GM19468 (cell line): ENCODE measurements at regions not wholly inside any gene's neighbourhood (a gene's known extent, or its start where the extent isn't known, plus 50 kb on each side); places are given as distances from the start of the nearest gene placed in this dataset.
"Not testable (repeated sequence)": the region's sequence is repeated elsewhere in the genome, so short reads cannot be mapped to it uniquely, and the experiment has no call there.

Experiments used
- ATAC-seq: cut with Tn5 transposase; IDR thresholded peaks from one replicate; pipeline ENCODE4 v1.9.1; 2021; ENCODE audit warnings: mild to moderate bottlenecking, moderate library complexity, moderate number of reproducible peaks; ENCODE audit not compliant: unreplicated experiment; ENCODE audit errors: extremely low read depth

- ATAC-seq: no peak
These were observed 174.3 kb downstream of the TFAP2B start for GRCh38 chr6:50992704-50993625.

GRCh38 chr6:50993941-50994720 is 175.5 kb downstream of the TFAP2B start:
- no peak for ATAC-seq

- no peak for ATAC-seq
These were observed 176.4 kb downstream of the TFAP2B start for GRCh38 chr6:50995036-50995435.

GRCh38 chr6:50998905-50999304 is 180.2 kb downstream of the TFAP2B start:
- no peak for ATAC-seq

GRCh38 chr6:51001399-51001798 is 182.7 kb downstream of the TFAP2B start:
- no peak for ATAC-seq

GRCh38 chr6:51004380-51004779 is 185.7 kb downstream of the TFAP2B start:
- no peak for ATAC-seq

GRCh38 chr6:51005779-51006178 is 187.1 kb downstream of the TFAP2B start:
- no peak for ATAC-seq

GRCh38 chr6:51007237-51007636 is 188.6 kb downstream of the TFAP2B start:
- no peak for ATAC-seq

GRCh38 chr6:51008693-51009092 is 190.0 kb downstream of the TFAP2B start:
- ATAC-seq: not testable (repeated sequence)

GRCh38 chr6:51013376-51013775 is 194.7 kb downstream of the TFAP2B start:
- no peak for ATAC-seq

GRCh38 chr6:51015394-51015793 is 196.7 kb downstream of the TFAP2B start:
- no peak for ATAC-seq

GRCh38 chr6:51016489-51016888 is 197.8 kb downstream of the TFAP2B start:
- ATAC-seq: no peak

GRCh38 chr6:51019806-51020205 is 201.1 kb downstream of the TFAP2B start:
- no peak for ATAC-seq

GRCh38 chr6:51021171-51021570 is 202.5 kb downstream of the TFAP2B start:
- no peak for ATAC-seq

- no peak for ATAC-seq
These were observed 205.5 kb downstream of the TFAP2B start for GRCh38 chr6:51024126-51024525.

GRCh38 chr6:51025082-51025777 is 206.6 kb downstream of the TFAP2B start:
- no peak for ATAC-seq

GRCh38 chr6:51027283-51028065 is 208.8 kb downstream of the TFAP2B start:
- ATAC-seq: no peak

GRCh38 chr6:51028276-51028675 is 209.6 kb downstream of the TFAP2B start:
- ATAC-seq: no peak

GRCh38 chr6:51029561-51029960 is 210.9 kb downstream of the TFAP2B start:
- ATAC-seq: no peak

- no peak for ATAC-seq
These were observed 226.9 kb downstream of the TFAP2B start for GRCh38 chr6:51045548-51045947.
